ENCODE measurements at regions not wholly inside any gene's neighbourhood (a gene's known extent, or its start where the extent isn't known, plus 50 kb on each side); places are given as distances from the start of the nearest gene placed in this dataset.
"Not testable (repeated sequence)": the region's sequence is repeated elsewhere in the genome, so short reads cannot be mapped to it uniquely, and the experiment has no call there.

GRCh38 chr7:156590212-156590611 lies 50.4 kb upstream of the RNF32 start:
- no peak for DNase-seq (ENCODE audit: low read depth)

GRCh38 chr7:156589808-156590207 lies 50.8 kb upstream of the RNF32 start:
- no peak for DNase-seq (ENCODE audit: low read depth)

GRCh38 chr7:156585926-156586325 lies 54.6 kb upstream of the RNF32 start:
- DNase-seq (ENCODE audit: low read depth) = no peak

GRCh38 chr7:156585025-156585648 lies 55.4 kb upstream of the RNF32 start:
- no peak for DNase-seq (ENCODE audit: low read depth)

- no peak for DNase-seq (ENCODE audit: low read depth)
Measured at GRCh38 chr7:156582591-156583123, 57.9 kb upstream of the RNF32 start.

GRCh38 chr7:156580036-156580435 lies 60.5 kb upstream of the RNF32 start:
- no peak for DNase-seq (ENCODE audit: low read depth)

GRCh38 chr7:156579566-156579965 lies 61.0 kb upstream of the RNF32 start:
- DNase-seq (ENCODE audit: low read depth) = no peak

GRCh38 chr7:156578978-156579430 lies 61.6 kb upstream of the RNF32 start:
- no peak for DNase-seq (ENCODE audit: low read depth)

GRCh38 chr7:156578578-156578940 lies 62.0 kb upstream of the RNF32 start:
- DNase-seq (ENCODE audit: low read depth) = no peak

- no peak for DNase-seq (ENCODE audit: low read depth)
Measured at GRCh38 chr7:156577645-156578577, 62.7 kb upstream of the RNF32 start.

GRCh38 chr7:156576216-156577058 lies 64.1 kb upstream of the RNF32 start:
- no peak for DNase-seq (ENCODE audit: low read depth)

- DNase-seq (ENCODE audit: low read depth) = no peak
Measured at GRCh38 chr7:156568258-156568657, 72.3 kb upstream of the RNF32 start.

- DNase-seq (ENCODE audit: low read depth) = no peak
Measured at GRCh38 chr7:156566812-156567549, 73.6 kb upstream of the RNF32 start.

- DNase-seq (ENCODE audit: low read depth) = not testable (repeated sequence)
Measured at GRCh38 chr7:156565002-156565401, 75.6 kb upstream of the RNF32 start.

GRCh38 chr7:156560696-156561095 lies 79.9 kb upstream of the RNF32 start:
- DNase-seq (ENCODE audit: low read depth) = no peak

GRCh38 chr7:156560075-156560474 lies 80.5 kb upstream of the RNF32 start:
- DNase-seq (ENCODE audit: low read depth) = no peak

- no peak for DNase-seq (ENCODE audit: low read depth)
Measured at GRCh38 chr7:156559001-156559400, 81.6 kb upstream of the RNF32 start.

- DNase-seq (ENCODE audit: low read depth) = no peak
Measured at GRCh38 chr7:156558198-156558597, 82.4 kb upstream of the RNF32 start.

GRCh38 chr7:156556083-156556482 lies 84.5 kb upstream of the RNF32 start:
- no peak for DNase-seq (ENCODE audit: low read depth)

GRCh38 chr7:156554488-156554887 lies 86.1 kb upstream of the RNF32 start:
- DNase-seq (ENCODE audit: low read depth) = no peak

- DNase-seq (ENCODE audit: low read depth) = no peak
Measured at GRCh38 chr7:156549636-156550035, 90.9 kb upstream of the RNF32 start.

Data from EH (cell line).